ENCODE measurements at regions not wholly inside any gene's neighbourhood (a gene's known extent, or its start where the extent isn't known, plus 50 kb on each side); places are given as distances from the start of the nearest gene placed in this dataset.

GRCh38 chr7:54355842-54356241, 186.3 kb upstream of the VSTM2A start:
- TF ChIP-seq, protein P1, sequence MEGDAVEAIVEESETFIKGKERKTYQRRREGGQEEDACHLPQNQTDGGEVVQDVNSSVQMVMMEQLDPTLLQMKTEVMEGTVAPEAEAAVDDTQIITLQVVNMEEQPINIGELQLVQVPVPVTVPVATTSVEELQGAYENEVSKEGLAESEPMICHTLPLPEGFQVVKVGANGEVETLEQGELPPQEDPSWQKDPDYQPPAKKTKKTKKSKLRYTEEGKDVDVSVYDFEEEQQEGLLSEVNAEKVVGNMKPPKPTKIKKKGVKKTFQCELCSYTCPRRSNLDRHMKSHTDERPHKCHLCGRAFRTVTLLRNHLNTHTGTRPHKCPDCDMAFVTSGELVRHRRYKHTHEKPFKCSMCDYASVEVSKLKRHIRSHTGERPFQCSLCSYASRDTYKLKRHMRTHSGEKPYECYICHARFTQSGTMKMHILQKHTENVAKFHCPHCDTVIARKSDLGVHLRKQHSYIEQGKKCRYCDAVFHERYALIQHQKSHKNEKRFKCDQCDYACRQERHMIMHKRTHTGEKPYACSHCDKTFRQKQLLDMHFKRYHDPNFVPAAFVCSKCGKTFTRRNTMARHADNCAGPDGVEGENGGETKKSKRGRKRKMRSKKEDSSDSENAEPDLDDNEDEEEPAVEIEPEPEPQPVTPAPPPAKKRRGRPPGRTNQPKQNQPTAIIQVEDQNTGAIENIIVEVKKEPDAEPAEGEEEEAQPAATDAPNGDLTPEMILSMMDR (IDR thresholded peaks at IDR 0.05; ENCODE audit: control extremely low read depth in 1 of 3, insufficient read depth in 1 of 3, low read depth in 1 of 3, low read length in 3 of 3): no peak
- TF ChIP-seq POLR2A (IDR thresholded peaks at IDR 0.05; ENCODE audit: control extremely low read depth in 1 of 2, low read depth in 2 of 2, low read length in 2 of 2) (no peak), EZH2 (IDR thresholded peaks at IDR 0.05; ENCODE audit: low read depth, low read length, severe bottlenecking) (no peak), EGR1 (IDR thresholded peaks at IDR 0.05; ENCODE audit: borderline replicate concordance, low read depth, low read length) (no peak), RAD21 (IDR thresholded peaks at IDR 0.05 in 1 of 2, conservative IDR thresholded peaks at IDR 0.05 in 1 of 2; ENCODE audit: low read depth in 2 of 2, low read length in 2 of 2) (no peak), TAF1 (IDR thresholded peaks at IDR 0.05; ENCODE audit: low read depth, low read length) (no peak), NRF1 (IDR thresholded peaks at IDR 0.05; ENCODE audit: low read depth, low read length) (no peak), SUZ12 (IDR thresholded peaks at IDR 0.05; ENCODE audit: low read length) (no peak), TBP (IDR thresholded peaks at IDR 0.05; ENCODE audit: low read depth, low read length) (no peak), USF2 (IDR thresholded peaks at IDR 0.05; ENCODE audit: low read length) (no peak), GABPA (IDR thresholded peaks at IDR 0.05; ENCODE audit: borderline replicate concordance, insufficient read depth, low read length) (no peak), POU5F1 (IDR thresholded peaks at IDR 0.05; ENCODE audit: low read depth, low read length) (no peak), SIN3A (conservative IDR thresholded peaks at IDR 0.05 in 1 of 2, IDR thresholded peaks at IDR 0.05 in 1 of 2; ENCODE audit: low read depth in 1 of 2, low read length in 2 of 2) (no peak)

Measured in H1 (cell line).